Dedifferentiated amniotic fluid mesenchymal stem cell (primary cell): ENCODE measurements at regions not wholly inside any gene's neighbourhood (a gene's known extent, or its start where the extent isn't known, plus 50 kb on each side); places are given as distances from the start of the nearest gene placed in this dataset.
"Not testable (repeated sequence)": the region's sequence is repeated elsewhere in the genome, so short reads cannot be mapped to it uniquely, and the experiment has no call there.

Source experiments
- DNase-seq: peaks from one replicate; pipeline ENCODE4 v3.0.0-alpha.2; 2016; ENCODE audit errors: extremely low spot score

DNA sequence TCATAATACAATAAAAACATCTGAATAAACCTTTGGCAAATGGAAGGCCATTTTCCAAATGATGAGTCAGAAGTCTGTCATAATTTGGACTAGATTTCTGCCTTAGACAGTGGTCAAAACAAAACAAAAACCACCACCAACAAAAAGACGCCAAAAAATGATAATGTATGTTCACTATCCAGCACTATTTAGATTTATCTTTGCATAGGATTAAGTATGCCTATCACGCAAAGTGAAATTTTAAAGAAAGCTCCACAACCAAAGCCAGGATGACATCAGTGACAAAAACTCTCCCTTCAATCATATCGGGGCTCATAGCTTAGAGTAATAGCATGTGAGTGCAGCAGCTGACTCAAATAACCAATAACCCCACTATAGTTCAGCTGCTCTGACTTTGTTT, 201.9 kb downstream of the MOXD1 start:
- DNase-seq, result peak; percentile 43

DNA sequence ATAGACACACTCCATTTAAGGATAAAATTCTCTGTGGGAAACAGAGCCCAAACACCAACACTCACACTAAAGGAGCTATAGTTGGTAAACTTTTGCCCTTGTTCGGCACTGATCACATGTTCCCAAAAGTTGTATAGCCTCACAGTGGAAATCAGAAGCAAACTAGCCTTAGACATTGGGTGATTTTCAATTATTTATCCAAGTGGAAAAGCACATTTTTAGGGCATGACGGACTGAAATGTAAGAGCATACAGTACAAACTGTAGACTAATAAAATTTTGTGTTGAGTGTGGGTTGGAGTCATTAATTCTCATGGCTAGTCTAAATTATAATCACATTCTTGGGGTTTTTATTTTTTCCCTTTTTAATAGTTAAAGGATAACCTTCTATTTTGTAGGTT, 202.4 kb downstream of the MOXD1 start:
- peak; percentile 29 for DNase-seq

DNA sequence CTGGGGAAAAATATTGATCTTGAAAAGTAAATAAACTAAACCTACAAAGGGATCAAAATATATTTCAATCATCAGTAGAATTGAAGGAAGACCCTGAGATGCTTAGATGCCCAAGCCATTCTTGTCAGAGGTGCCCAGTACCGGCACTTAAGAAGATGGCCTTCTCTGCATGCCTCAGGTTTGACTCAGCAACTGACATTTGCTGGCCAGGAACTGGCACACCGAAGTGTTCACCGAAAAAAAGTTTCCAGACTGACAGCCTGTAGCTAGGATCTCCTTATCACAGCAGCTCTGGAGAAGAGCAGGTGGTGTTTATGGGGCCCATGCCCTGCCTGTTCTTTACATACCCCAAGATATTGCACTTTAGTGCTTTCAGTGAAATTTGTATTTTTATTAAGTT, 203.2 kb downstream of the MOXD1 start:
- no peak for DNase-seq

DNA sequence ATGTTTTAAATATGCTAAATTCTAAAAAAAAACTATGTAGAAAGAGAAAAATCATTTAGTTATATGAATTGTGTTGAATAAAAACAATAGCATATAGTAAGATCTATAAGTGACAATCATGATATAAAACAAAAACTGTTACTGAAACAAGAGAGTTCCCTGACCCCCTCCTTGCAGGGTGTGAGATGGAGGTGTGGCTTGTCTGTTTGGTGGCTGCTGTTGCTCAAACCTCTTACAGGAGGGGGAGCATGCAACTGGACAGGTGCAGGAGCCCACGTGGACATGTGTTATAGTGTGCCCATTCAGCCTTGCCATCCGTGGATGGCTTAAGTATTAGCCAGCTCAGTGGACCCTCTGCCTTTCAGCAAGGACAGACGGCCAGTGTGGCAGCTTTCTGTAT, 206.7 kb downstream of the MOXD1 start:
- no peak for DNase-seq

DNA sequence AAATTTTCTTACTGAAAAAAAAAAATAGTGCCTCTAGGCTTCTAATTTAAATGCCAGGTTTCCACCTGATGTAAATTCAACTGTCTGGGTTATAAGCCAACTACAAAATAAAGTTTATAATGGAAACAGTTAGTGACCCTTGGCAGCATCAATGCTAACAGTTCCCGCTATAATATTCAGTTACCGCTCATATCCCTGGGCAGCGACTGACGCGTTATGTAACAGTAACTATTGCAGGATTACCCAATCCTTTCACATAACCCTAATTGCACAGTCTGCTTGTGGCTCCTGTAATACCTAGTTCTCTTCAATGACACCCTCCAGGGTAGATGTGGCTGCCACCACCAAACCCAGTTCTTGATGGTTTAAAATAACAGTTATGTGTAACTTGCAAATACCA, 208.6 kb downstream of the MOXD1 start:
- DNase-seq, result no peak

DNA sequence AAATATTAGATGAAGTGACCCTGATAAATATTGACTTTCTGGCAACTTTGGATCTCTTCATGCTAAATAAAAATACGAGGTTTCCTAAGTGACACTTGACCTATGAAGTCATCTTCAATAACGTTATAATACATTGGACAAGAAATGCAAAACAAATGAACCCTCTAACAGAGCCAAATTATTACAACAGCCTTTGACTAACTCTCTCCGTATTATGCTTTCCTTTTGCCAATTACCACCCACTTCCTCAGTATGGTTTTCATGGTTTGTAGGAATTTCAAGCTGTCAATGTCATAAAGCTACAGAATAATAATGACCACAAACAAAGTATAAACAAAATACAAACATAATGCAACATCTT, 210.5 kb downstream of the MOXD1 start:
- peak; percentile 62 for DNase-seq

DNA sequence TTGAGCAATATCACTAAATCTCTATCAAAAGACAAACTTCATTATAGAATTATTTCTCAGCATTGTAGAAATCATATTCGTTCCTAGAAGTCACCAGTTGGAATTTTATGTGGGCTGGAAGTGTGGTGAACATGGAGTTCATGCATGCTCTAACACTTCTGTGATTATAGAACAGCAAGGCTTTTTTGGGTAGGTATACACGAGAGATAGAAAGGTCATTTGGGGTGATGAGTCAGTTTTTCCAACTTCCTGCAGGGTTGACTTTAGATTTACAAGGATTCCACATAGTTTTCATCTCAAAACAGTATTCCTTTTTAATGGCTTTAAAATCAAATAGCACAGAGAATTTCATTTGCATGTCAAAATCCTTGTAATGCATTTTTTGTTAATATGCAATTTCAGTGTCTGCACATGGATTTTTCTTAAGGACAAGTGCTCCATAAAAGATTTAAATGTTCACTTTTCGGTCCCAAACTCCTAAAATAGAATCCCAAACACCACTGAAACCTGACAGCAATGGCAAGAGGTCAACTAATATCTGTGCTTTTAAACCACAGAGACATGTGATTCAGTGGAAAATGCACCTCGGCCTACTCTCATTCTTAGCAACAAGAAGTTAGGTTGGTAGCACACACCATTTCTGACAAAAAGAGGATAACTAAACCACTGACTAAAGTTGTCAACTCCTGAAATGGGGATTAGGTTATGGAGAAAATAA, 211.0 kb downstream of the MOXD1 start:
- DNase-seq, result no peak

DNA sequence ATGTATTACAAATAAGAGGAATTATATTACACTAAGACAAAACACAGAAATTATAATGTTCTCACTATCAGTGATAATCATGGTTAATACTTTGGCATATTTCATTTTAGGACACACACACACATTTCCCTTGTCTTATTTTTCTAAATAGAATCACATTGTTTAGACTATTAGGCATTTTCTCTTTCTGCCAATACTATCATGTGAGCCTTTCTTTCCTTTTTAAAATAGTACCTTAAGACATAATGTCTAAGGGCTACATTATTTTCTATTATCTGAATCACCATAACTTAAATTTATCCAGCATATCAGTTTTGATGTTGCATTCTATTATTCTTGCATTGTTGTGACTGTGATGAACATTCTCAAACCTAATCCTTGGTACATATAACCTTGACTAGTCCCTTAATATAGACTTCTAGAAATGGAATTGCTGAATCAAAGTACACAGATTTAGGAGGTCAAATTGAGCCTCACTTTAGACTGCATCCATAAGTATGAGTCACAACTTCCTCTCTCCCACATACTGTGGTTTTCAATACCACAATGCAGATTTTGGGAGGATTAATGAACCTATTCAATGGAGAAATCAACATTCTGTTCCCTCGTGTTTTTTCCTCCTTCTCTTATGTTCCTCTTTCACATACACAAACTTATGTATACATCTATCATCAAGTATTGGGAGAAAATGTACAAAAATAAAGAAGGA, 212.6 kb downstream of the MOXD1 start:
- peak; percentile 28 for DNase-seq

DNA sequence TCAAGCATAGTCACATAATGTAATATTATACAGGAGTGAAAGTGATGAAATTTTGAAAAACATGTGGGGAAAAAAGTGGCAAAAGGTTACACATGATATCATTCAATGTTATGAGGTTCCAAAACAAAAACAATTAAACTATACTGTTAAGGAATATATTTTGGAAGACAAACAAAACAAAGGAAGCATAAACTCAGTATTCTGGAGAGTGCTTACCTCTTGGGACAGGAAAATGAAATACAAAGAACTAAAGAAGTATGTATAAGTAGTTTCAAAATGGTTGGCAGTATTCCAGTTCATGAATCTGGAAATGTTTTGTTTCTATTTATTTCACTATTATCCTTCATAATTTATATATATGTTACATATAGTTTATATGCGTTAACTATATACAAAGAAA, 213.5 kb downstream of the MOXD1 start:
- DNase-seq, result no peak

DNA sequence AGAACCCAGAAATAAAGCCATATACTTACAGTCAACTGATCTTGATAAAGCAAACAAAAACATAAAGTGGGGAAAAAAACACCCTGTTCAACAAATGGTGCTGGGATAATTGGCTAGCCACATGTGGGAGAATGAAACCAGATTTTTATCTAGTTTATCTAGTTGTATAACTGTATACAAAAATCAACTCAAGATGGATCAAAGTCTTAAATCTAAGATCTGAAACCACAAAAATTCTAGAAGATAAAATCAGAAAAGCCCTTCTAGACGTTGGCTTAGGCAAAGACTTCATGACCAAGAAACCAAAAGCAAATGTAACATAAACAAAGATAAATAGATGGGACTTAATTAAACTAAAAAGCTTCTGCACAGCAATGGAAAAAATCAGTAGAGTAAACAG, 216.3 kb downstream of the MOXD1 start:
- DNase-seq, result not testable (repeated sequence)

DNA sequence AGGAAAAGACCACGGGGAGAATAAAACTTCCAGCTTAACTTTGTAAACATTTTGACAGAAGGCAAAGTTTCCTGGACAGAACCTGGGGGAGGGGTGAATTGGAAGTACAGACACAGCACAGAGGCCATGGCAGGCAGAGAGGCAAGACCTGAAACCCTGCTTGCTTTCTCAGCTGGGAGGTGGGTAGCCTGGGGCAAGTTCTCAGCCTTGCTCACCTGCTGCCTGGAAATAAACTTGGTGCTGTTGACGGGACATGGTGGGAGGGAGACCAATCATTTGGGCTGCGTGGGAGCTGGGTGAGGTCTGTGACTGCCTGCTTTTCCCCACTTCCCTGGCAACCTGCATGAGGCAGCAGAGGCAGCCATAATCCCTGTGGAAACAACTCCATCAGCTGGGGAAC, 221.3 kb downstream of the MOXD1 start:
- no peak for DNase-seq

DNA sequence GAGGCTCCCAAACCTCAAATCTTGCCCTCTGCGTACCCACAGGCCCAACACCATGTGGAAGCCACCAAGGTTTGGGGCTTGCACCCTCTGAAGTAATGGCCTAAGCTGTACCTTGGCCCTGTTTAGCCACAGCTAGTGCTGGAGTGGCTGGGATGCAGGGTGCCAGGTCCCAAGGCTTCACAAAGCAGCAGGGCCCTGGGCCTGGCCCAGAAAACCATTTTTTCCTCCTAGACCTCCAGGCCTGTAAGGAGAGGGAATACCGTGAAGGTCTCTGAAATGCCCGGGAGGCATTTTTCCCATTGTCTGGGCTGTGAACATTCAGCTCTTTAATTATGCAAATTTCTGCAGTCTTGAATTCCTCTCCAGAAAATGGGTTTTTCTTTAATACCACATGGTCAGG, 223.7 kb upstream of the CCN2 start:
- DNase-seq, result no peak

DNA sequence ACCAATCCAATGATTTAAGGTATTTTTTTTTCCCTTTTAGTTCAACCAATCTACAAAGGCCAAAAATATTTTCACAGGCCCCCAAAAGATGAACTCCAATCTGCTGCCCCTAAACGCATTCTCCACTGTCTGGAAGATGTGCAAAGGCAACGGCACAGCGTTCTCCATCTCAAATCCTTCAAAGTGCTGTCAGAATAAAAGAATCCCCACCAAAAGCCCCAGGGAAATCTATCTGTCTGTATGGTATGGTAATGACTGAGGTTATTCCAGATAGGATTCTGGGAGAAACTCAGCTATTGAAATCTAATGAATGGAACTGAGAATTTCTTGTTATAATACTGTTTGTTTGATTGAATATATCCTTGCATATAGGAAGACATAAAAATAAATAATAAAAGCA, 217.8 kb upstream of the CCN2 start:
- DNase-seq, result no peak

DNA sequence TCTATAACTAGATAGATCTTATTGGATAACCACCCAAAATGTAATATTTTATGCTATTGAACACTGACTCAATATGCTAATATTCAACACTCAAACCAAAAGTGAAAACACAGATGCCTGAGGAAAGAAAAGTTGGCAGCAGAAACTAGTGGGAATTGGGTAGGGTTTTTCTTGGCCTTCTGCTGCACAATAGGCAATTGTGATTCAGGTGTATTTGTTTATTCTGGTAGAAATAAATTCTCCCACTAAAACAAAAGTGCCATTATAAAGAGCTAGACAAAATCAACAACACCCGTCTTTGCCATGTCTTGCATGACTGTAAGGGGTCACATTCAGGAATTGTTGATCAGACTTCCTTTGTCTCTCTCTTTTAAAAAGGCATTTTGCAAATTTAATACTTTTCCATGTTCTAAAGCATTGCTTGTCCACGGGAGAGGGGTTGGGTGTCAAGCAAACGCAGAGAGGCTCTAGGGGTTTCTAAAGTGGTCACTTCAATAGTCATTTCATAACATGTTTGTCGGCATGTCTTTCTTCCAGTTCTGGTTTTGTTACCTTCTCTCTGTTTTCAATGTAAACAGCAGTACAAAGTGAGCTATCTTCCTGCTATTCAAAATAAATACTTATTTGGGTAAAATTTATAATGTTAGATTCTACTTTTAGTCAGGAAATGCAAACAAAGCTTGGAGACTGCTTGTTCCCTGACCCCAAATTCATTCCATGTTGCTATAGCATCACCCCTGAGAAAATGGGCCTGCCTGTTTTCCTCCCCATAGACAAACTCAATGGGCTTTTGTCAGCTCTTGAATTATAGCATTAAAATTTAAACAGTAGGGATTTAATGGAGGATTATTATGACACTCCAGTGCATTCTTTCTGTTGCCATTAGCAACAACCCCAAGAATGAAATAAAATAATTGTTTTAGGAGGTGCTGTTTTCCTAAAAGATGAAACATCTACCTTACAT, 217.0 kb upstream of the CCN2 start:
- no peak for DNase-seq

DNA sequence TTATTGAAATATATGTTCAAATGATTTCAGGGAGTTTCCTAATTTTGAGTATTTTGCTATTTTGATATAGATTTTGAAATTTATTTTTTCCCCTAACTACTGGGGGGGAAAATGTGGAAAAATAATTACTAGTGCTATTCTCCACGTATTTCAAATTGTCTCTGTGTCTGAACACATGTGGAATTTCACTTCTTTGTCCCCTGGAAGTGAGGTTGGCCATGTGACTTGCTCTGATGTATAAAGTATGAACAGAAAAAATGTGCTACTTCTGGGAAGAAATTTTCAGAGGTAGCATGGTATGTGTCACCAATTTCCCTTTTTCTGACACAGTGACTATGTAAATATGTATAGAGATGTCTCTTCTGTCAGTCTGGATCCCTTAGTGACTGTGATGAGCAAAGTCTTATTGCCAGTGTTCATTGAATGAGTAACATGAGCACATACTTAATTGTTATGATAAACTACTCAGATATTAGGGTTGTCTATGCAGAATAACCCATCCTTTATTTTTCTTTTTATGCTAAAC, 215.4 kb upstream of the CCN2 start:
- DNase-seq, result no peak

DNA sequence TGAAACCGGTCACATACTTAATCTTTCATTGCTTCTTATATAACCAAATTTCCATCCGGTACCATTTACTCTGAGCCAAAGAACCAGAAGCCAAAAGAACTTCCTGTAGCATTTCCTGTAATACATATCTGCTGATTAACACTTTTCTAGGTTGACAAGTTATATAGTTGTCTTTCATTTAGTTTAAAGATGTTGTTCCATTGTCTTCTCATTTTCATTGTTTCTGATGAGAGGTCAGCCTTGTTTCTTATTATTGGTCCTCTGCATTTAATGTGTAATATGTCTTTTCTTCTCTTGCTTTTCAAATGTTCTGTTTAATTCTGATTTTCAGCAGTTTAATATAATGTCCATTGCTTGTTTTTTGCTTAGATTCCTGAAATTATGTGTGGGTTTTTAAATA, 214.5 kb upstream of the CCN2 start:
- DNase-seq, result no peak

DNA sequence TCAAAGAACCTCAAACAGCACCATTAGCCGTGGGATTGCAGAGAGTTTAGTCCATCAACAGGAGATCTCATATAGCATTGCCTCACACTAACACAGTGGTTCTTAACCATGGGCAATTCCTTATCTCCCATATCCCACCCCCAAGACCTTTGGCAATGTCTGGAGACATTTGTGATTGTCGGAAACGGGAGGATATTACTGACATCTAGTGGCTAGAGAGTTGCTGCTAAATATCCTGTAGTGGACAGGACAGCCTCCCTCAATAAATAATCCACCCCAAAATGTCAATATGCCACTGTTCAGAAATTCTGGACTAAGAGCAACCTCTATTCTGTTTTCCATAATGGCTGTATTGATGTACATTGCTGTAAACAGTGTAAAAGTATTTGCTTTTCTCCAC, 210.1 kb upstream of the CCN2 start:
- DNase-seq, result no peak

DNA sequence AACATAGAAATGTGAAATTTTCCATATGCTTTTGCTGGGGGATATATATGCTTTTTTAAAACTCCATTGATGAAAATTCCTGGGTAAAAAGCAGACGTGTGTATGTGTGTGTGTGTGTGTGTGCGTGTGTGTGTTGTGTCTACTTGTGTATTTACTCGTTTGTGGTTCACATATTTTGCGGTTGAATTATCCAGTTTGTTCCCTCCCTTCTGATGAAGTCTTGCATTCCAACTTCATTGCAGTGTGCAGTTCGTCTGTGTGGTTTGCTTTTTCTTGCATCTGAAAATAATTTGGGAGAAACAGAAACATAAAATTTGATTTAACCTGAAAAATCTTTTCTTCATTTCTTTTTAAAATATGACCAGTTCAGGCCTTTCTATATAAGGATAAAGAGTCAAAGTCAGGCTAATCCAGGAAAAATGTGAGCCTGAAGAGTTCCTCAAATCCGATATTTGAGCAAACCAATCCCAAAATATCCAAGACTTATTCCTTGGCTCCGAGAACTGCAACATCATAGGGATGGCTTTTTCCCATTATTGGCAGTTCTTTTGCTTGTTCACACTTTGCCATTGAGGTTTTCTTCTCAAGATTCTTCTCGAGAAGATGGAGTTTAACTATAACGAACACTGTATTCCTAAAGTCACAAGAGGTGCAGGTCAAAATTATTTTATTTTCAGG, 202.2 kb upstream of the CCN2 start:
- DNase-seq, result peak; percentile 98

DNA sequence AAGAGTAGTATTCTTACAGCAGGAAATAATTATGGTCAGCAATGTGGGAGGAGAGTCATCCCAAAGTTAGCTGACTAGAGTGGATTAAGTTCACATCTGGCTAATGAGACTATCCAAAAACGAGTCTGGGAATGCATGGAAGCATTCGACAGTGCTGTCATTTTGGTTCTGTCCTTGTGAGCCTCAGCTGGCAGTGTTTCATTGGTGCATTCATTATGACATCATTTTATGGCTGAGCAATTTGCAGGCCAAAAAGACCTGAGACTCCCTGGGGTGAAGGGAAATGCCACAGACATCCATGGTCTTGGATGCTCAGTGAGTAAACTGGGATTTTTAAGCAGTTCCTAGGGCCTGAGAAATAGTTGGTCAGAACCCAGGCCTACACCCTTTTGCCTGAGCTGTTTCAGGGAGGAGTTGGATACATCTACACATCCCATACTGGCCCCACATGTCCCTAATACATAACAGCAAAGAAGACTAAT, 196.4 kb upstream of the CCN2 start:
- DNase-seq, result peak; percentile 89

DNA sequence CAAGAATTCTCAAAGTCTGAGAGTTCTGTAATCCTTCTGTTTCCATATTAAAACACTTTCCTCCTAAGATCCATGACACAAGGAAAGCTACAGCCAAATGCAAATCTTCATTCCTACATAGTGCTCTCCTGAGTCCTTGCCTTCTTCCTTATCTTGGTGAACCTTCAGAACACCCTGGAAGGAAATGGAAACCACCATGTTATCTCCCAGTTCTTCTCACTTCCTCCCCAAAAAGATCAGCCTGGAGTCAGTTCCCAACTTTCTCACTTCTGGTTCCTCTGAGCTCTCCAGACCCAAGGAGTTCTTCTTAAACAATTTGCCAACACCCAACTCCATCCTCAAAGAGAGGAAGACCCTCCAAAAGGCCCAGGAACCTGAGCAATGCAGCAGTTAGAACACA, 193.3 kb upstream of the CCN2 start:
- no peak for DNase-seq

DNA sequence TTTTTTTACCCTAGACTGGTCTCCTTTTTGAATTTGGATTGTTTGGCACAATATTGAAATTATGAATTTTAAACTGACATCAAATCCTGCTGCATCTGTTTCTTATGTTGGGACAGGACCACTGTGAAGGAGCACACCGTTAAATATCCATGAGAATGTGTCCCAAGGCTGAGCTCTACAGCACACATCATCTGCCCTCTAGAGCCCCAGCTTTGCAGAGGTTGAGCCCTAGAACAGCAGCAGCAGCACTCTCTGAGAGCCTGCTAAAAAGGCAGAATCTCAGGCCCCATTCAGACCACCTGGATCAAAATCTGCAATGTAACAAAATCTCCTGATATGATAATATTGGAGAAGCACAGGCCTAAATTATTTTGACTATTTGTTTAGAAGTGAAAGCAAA, 192.1 kb upstream of the CCN2 start:
- no peak for DNase-seq

DNA sequence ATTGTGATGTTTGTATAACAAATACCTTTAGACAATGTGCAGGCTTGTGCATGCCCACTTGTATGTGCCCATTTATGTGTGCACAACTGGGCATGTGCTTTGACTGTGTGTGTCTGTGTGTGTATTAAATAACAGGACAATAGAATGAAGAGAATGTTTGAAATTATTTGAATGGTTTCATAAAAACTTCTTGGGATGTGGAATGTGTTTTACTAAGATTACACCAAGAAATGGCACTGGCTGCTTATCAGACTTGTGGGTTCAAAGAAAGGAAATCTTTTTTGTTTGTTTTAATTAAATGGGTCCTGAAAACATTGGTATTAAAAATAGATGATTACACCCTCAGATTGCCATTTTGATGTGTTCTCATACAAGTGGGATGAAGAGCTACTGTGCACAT, 191.6 kb upstream of the CCN2 start:
- no peak for DNase-seq
